Activated naive CD8-positive, alpha-beta T cell treated with anti-CD3 and anti-CD28 coated beads, Interleukin-2, amount 10 ng/mL, durations not matched to agents 7 days and 5 days (primary cell): ENCODE measurements at regions not wholly inside any gene's neighbourhood (a gene's known extent, or its start where the extent isn't known, plus 50 kb on each side); places are given as distances from the start of the nearest gene placed in this dataset.

ENCODE experiments used
- ATAC-seq: fragments of 150-1000 bp; cut with Tn5 transposase; one replicate; pipeline ENCODE4 v1.10.0; 2021; ENCODE audit warnings: low read depth, moderate library complexity
- POLR2A ChIA-PET: fragments of 350-600 bp; sonication (Branson Sonifier 250); formaldehyde crosslinking; loops from one replicate; lab custom pipeline; 2021; ENCODE audit warnings: antibody characterized with exemption; lab: Charles Lee
- DNase-seq: peaks from one replicate; pipeline ENCODE4 v3.0.0; 2021
- H3K27ac Mint-ChIP-seq: one replicate; pipeline ENCODE4 v1.8.0; 2022; ENCODE audit warnings: mild to moderate bottlenecking, mixed read lengths
- H3K27me3 Mint-ChIP-seq: one replicate; pipeline ENCODE4 v1.8.0; 2022; ENCODE audit warnings: mild to moderate bottlenecking, moderate library complexity, mixed read lengths
- H3K36me3 Mint-ChIP-seq: one replicate; pipeline ENCODE4 v1.8.0; 2021; ENCODE audit warnings: mild to moderate bottlenecking, mixed read lengths
- H3K4me1 Mint-ChIP-seq: one replicate; pipeline ENCODE4 v1.8.0; 2021; ENCODE audit warnings: mixed read lengths
- H3K4me3 Mint-ChIP-seq: one replicate; pipeline ENCODE4 v1.8.0; 2022; ENCODE audit warnings: mild to moderate bottlenecking, moderate library complexity, mixed read lengths
- H3K9me3 Mint-ChIP-seq: one replicate; pipeline ENCODE4 v1.8.0; 2021; ENCODE audit warnings: mixed read lengths

DNA sequence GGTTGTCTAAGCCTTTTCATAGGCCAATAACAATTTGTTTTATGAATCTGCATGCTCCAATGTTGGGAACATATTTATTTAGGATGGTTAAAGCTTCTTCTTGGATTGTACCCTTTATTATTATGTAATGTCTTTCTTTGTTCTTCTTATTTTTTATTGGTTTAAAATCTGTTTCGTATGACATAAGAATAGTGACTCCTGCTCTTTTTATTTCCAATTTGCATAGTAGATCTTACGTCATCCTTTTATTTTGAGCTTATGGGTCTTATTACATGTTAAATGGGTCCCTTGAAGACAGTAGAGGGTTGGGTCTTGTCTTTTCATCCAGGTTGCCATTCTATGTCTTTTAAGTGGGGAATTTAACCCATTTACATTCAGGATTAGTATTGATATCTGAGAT, 561.9 kb upstream of the GHITM start:
- POLR2A ChIA-PET = no interaction called here
- H3K4me3 Mint-ChIP-seq = no peak overlapping the region
- ATAC-seq (no peak), DNase-seq (no peak)
- H3K36me3 Mint-ChIP-seq = no peaks in the 10 kb centered on the region
- peaks cover 5% of the 10 kb centered on the region for H3K9me3 Mint-ChIP-seq
- H3K4me1 Mint-ChIP-seq = no peaks in the 10 kb centered on the region
- H3K27me3 Mint-ChIP-seq = no peaks in the 10 kb centered on the region
- H3K27ac Mint-ChIP-seq = no peak overlapping the region

DNA sequence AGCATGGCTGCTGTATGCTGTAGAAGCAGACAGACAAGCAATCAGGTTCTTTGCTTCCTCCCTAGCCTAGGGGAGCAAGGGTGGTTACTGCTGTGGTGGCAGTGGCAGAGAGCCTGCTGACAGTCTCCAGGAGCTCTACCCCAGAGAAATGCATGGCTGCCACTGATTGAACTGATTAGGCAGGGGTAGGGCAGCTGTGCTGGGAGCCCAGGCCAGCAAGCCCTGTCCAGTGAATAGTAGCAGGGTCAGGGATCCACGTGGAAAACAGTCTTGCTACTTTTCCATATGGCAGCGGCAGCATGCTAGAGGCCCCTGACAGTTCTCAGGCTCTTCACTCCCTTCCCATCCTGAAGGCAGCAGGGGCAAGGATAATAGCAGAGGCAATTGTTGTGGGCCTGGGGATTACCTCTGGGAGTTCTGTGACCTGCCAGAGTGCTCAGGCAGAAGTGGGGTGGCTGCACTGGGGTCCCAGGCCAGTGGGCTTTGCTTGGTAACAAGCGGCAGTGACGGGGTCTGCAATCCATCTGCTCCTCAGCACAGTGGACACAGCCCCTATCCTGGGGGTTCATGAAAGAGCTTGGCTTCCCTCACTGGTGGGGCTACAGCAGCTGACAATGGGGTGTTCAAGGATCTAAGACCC, 558.8 kb upstream of the GHITM start:
- no peak for DNase-seq
- POLR2A ChIA-PET = no interaction called here
- Mint-ChIP-seq H3K27ac (no peak overlapping the region), H3K27me3 (no peaks in the 10 kb centered on the region), H3K4me1 (no peaks in the 10 kb centered on the region), H3K9me3 (peaks cover 5% of the 10 kb centered on the region), H3K36me3 (no peaks in the 10 kb centered on the region), H3K4me3 (no peak overlapping the region)
- ATAC-seq = no peak

DNA sequence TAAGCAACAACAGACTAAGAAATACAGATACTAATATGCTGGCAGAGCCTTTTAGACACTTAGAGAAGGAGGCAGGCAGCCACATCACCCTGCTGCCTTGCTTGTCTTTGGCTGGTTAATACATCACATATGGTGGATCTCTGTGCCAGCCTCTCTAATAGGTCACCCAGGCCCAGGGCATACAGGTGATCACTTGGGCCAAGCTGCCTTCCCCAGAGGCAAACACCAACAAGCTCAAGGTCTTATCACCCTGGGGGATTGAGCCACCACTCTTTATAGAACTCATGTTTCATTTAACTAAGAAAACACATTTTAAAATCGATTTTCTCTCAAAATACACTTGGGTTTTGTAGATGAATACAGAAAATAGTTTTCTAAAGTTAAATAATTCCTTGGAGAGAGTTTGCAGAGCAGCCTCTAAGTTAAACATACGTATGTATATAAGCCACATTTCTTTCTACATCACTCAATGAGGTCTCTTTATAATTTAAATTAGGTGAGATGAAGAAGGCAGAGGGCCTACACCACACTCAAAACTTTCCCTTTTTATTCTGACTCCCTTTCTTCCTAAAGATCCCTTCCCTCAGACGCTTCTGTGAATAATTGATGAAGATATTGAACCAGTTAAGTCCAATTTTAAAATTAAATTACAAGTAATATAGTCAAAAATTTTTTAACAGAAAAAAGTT, 556.8 kb upstream of the GHITM start:
- Mint-ChIP-seq H3K9me3 (peaks cover 5% of the 10 kb centered on the region), H3K4me3 (no peak overlapping the region), H3K27ac (no peak overlapping the region), H3K27me3 (no peaks in the 10 kb centered on the region), H3K4me1 (no peaks in the 10 kb centered on the region), H3K36me3 (no peaks in the 10 kb centered on the region)
- ATAC-seq = no peak
- POLR2A ChIA-PET = no interaction called here
- DNase-seq = no peak

DNA sequence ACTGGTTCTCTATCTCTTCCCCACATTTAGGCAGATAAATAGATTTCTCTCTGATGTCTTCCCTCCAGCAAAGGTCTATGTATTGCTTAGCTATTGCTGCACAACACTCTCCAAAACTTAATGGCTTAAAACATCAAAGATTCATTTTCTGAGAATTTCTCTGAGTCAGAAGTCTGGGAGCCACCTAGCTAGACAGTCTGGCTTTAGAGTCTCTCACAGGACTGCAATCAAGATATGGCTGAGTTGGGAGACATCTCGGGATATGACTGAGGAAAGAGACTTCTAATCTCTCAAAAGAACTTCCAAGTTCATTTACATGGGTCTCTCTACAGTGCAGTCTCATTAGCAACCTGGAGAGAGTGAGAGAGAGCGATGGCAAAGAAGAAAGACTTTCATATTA, 553.6 kb upstream of the GHITM start:
- H3K9me3 Mint-ChIP-seq = no peaks in the 10 kb centered on the region
- no peak overlapping the region for H3K27ac Mint-ChIP-seq
- H3K4me3 Mint-ChIP-seq = no peak overlapping the region
- DNase-seq (no peak), ATAC-seq (no peak)
- POLR2A ChIA-PET = no interaction called here
- no peaks in the 10 kb centered on the region for H3K27me3 Mint-ChIP-seq
- no peaks in the 10 kb centered on the region for H3K36me3 Mint-ChIP-seq
- H3K4me1 Mint-ChIP-seq = no peaks in the 10 kb centered on the region

DNA sequence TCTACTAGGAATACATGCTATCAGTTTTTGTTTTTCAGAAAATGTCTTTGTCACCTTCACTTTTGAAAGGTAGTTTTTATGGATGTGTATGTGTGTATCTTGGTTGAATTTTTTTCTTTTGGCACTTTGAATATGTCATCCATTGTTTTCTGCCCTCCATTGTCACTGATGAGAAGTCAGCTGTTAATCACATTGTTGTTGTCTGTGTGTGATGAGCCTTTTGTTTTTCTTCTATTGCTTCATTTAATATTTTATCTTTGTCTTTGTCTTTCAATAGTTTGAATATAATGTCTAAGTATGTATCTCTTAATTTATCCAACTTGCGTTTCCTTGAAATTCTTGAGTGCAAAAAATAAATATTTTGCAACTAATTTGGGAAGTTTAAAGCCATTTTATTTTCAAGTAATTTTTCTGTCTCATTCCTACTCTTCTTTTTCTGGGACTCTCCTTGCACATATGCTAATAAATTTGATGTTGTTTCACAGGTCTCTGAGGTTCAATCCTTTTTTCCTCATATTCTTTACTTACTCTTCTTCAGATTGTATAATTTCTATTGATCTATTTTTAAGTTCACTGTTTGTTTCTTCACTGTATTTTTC, 546.9 kb upstream of the GHITM start:
- ATAC-seq = no peak
- peaks cover 4% of the 10 kb centered on the region for H3K9me3 Mint-ChIP-seq
- H3K36me3 Mint-ChIP-seq = no peaks in the 10 kb centered on the region
- no peak overlapping the region for H3K27ac Mint-ChIP-seq
- no peaks in the 10 kb centered on the region for H3K27me3 Mint-ChIP-seq
- POLR2A ChIA-PET = no interaction called here
- H3K4me3 Mint-ChIP-seq = no peak overlapping the region
- no peak for DNase-seq
- H3K4me1 Mint-ChIP-seq = no peaks in the 10 kb centered on the region

DNA sequence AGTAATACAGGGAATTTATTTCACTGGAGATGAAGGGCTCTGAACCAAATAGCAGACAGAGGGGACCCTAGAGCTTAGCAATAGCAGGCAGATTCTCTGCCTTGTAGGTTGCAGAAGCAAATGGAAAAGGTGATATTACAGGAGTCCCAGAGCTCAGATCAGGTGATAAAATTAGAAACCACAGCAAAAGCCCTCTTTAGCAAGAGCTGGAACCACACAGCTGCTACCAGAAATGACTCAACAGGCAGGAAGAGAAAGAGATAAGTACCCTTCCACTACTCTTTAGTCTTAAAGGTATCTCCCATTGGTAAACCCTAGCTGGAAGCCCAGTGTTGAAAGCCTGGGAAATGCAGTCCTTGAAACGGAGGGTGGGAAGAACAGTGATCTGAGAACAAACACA, 535.6 kb upstream of the GHITM start:
- Mint-ChIP-seq H3K4me1 (peaks cover 2% of the 10 kb centered on the region), H3K27me3 (peaks cover 4% of the 10 kb centered on the region), H3K9me3 (peaks cover 1% of the 10 kb centered on the region), H3K4me3 (no peak overlapping the region), H3K27ac (no peak overlapping the region), H3K36me3 (no peaks in the 10 kb centered on the region)
- no peak for DNase-seq
- POLR2A ChIA-PET = no interaction called here
- no peak for ATAC-seq

DNA sequence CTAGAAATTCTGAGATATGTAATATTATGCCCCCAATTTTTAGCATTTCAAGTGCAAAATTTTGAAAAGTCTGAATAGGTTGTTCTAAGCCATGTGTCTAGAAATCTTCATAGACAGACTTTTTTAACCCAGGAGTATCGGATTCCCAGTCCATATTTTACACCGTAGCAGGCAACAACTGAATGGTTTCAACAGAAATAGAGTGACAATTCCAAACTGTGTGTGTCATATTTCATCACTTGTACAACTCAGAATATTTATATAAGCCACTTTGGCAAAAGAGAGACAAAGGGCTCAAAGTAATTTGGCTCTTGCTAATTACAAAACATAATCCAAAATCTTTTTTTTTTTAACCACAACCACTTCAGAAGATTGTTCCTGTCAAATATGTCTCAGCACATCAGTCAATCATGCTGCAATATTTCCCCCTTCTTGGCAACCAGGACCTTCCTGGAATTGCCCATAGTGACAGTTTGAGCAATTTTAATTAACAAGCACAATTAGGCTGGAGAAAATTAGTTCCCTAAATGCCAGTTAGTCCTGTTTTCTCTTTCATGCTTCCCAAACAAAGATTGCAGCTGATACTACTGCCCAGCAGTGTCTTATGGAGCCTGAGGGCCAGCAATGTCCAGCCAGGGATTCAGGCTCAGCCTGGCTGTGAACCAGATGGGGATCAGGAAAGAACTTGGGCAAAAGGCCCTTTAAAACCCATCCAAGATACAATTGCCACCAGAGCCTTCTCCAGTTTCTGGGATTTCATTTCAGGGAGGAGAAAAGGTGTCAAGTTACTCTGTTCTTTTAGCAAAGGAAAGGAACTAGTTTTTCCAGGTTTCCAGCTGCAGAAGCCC, 533.3 kb upstream of the GHITM start:
- H3K27me3 Mint-ChIP-seq = peaks cover 4% of the 10 kb centered on the region
- POLR2A ChIA-PET = no interaction called here
- H3K27ac Mint-ChIP-seq = no peak overlapping the region
- ATAC-seq = no peak
- no peak for DNase-seq
- peaks cover 2% of the 10 kb centered on the region for H3K4me1 Mint-ChIP-seq
- peaks cover 1% of the 10 kb centered on the region for H3K9me3 Mint-ChIP-seq
- no peak overlapping the region for H3K4me3 Mint-ChIP-seq
- no peaks in the 10 kb centered on the region for H3K36me3 Mint-ChIP-seq

DNA sequence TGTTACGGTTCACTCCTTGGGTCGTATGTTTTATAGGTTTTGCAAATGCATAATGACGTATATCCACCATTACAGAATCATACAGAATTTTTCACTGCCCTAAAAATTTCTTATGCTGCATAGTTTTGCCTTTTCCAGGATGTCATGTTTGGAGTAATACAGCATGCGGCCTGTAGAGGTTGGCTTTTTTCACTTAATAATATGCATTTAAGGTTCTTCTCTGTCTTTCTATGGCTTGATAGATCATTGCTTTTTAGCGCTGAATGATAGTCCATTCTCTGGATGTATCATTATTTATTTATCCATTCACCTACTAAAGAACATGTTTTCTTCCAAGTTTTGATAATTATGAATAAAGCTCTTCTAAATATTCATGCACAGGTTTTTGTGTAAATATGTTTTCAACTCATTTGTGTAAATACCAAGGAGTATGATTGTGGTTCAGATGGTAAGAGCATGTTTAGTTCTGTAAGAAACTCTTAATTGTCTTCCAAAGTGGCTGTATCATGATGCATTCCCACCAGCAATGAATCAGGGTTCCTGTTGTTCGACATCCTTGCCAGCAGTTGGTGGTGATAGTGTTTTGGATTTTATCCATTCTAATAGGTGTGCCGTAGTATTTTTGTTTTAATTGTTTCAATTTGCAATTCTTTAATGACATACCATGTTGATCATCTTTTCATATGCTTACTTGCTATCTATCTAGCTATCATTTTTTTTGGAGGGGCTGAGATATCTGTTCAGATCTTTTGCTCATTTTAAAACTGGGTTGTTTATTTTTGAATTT, 531.2 kb upstream of the GHITM start:
- Mint-ChIP-seq H3K36me3 (no peaks in the 10 kb centered on the region), H3K27me3 (peaks cover 4% of the 10 kb centered on the region), H3K9me3 (peaks cover 1% of the 10 kb centered on the region), H3K4me3 (no peak overlapping the region), H3K4me1 (peaks cover 2% of the 10 kb centered on the region), H3K27ac (no peak overlapping the region)
- DNase-seq (no peak), ATAC-seq (no peak)
- POLR2A ChIA-PET = no interaction called here

DNA sequence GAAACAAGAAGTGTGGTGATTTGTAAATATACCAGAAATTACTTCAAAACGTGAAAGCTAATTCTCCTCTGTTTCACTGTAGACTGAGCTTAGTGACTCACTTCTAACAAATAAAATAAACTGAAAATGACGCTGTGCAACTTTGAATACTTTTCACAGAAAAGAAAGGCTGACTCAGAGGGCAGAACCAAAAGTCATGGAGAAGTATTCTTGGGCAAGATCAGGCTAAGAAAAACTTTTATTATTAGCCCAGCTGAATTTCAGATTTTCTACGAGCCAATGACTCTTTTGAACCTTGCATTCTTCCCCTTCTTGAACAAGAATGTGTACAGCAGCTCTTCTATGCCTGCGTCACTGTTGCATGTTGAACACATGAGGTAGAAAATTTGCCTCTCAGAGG, 527.3 kb upstream of the GHITM start:
- DNase-seq (no peak), ATAC-seq (no peak)
- Mint-ChIP-seq H3K4me3 (no peak overlapping the region), H3K9me3 (no peaks in the 10 kb centered on the region), H3K4me1 (no peaks in the 10 kb centered on the region), H3K27ac (no peak overlapping the region), H3K27me3 (peaks cover 3% of the 10 kb centered on the region), H3K36me3 (no peaks in the 10 kb centered on the region)
- POLR2A ChIA-PET = no interaction called here

DNA sequence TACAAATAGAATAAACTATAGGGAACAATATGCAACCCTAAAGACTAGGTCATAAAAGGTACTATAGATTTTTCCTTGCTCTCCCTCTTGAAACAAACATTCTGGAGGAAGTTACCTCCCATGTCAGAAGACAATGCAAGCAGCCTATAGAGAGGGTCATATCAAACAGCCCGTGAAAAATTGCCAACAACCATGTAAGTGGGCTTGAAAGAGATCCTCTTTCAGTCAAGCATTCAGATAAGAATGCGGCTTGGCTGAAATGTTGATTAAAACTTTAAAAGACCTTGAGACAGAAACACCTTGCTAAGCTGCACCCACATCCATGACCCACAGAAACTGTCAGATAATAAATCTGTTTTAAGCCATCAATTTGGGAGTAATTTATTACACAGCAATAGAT, 526.6 kb upstream of the GHITM start:
- POLR2A ChIA-PET = no interaction called here
- H3K4me1 Mint-ChIP-seq = no peaks in the 10 kb centered on the region
- no peaks in the 10 kb centered on the region for H3K36me3 Mint-ChIP-seq
- H3K9me3 Mint-ChIP-seq = no peaks in the 10 kb centered on the region
- H3K27me3 Mint-ChIP-seq = no peaks in the 10 kb centered on the region
- no peak for ATAC-seq
- no peak overlapping the region for H3K4me3 Mint-ChIP-seq
- no peak for DNase-seq
- no peak overlapping the region for H3K27ac Mint-ChIP-seq

DNA sequence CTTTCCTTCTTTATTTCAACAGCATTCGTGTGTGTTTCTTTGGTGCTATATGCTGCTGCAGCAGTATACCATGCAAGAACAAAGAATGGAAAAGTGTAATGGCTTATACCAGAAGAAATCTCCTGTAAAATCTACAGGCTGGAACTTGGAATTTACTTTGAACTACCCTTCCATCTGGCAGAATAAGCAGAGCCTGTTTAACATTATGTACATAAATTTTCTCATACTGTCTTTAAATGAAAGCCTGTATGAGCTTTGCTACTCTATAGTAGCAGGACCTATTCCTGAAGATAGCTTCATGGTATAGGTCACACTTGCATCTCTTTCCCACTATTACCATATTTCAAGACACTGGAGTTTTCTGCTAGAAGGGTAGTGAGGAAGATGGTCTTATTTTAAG, 522.1 kb upstream of the GHITM start:
- H3K4me1 Mint-ChIP-seq = no peaks in the 10 kb centered on the region
- H3K27me3 Mint-ChIP-seq = no peaks in the 10 kb centered on the region
- no peak overlapping the region for H3K4me3 Mint-ChIP-seq
- POLR2A ChIA-PET = no interaction called here
- ATAC-seq = no peak
- H3K36me3 Mint-ChIP-seq = no peaks in the 10 kb centered on the region
- no peak overlapping the region for H3K27ac Mint-ChIP-seq
- H3K9me3 Mint-ChIP-seq = peaks cover 2% of the 10 kb centered on the region
- DNase-seq = no peak

DNA sequence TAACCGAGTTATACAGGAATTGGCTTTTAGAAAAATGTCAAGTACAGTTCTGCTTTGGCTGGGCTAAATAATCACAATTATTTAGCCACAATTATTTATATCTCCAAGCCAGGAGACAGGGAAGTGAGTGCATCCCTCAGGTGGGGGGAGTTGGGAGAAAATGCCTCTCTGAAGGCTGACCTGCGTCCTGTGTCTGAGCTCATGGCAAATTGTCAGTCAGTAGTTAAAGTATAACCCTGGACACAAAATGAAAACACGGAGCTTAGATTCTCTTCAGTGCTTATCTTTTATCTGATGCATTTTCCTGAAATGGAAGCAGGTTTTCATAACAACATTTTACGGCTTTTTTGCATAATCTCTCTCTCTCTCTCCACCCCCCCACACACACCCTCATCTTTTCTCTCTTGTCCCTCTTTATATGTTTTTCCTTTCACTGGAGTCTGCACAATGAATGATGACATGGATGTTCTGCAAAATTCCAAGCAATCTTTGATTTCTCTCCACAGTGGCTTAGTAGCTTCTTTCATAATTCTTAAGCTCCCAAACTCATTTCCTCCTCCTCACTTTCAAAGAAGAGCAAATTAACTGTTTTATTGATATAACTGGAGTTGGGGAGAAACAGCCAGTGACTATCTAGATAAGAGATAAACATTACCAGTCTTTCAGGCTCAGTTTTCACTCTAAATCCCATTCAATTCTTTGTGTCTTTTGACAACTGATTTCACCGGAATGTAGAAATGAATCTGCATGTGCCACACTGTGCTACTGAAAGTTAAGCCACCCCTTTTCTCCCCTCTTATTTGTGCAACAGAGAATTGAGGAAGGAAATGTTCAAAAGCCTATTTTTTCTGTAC, 521.4 kb upstream of the GHITM start:
- Mint-ChIP-seq H3K36me3 (no peaks in the 10 kb centered on the region), H3K9me3 (peaks cover 2% of the 10 kb centered on the region), H3K27ac (no peak overlapping the region), H3K4me3 (no peak overlapping the region), H3K27me3 (no peaks in the 10 kb centered on the region), H3K4me1 (no peaks in the 10 kb centered on the region)
- DNase-seq = no peak
- POLR2A ChIA-PET = no interaction called here
- no peak for ATAC-seq
